ENCODE measurements at regions not wholly inside any gene's neighbourhood (a gene's known extent, or its start where the extent isn't known, plus 50 kb on each side); places are given as distances from the start of the nearest gene placed in this dataset.

- Histone ChIP-seq H4K8ac (ENCODE audit: low read depth in 2 of 2, low read length in 2 of 2) (no peak overlapping the region), H2AK9ac (replicated peaks; ENCODE audit: low read depth, low read length, poor library complexity) (no peak overlapping the region), H3K27me3 (ENCODE audit: control insufficient read depth, insufficient read depth, low read length) (peaks cover 2% of the 10 kb centered on the region; the same call in 1 of the 2 replicates), H3K9me3 (ENCODE audit: control insufficient read depth, insufficient read depth, low read length) (no peaks in the 10 kb centered on the region), H2BK120ac (ENCODE audit: low read depth, low read length) (no peak overlapping the region), H4K5ac (ENCODE audit: low read depth, low read length) (no peak overlapping the region), H3K23ac (ENCODE audit: low read depth, low read length) (no peak overlapping the region), H3K27ac (ENCODE audit: insufficient read depth, low read length) (no peak overlapping the region), H3K9me1 (ENCODE audit: insufficient read depth, low read length) (no peaks in the 10 kb centered on the region), H3K36me3 (ENCODE audit: control insufficient read depth, insufficient read depth, low read length) (no peaks in the 10 kb centered on the region), H3K4ac (ENCODE audit: low read depth, low read length) (no peak overlapping the region), H4K20me1 (ENCODE audit: insufficient read depth, low read length) (no peaks in the 10 kb centered on the region), H3K9ac (ENCODE audit: low read depth, low read length) (no peak overlapping the region), H2AFZ (replicated peaks; ENCODE audit: low read length, poor library complexity) (no peak overlapping the region), H2BK15ac (ENCODE audit: low read depth, low read length) (no peak overlapping the region), H4K91ac (ENCODE audit: insufficient read depth, low read depth, low read length) (no peak overlapping the region), H2BK5ac (ENCODE audit: low read depth, low read length, poor library complexity, severe bottlenecking) (no peak overlapping the region), H3K56ac (ENCODE audit: extremely low read depth, insufficient read depth, low read length) (no peak overlapping the region), H3K18ac (ENCODE audit: low read depth, low read length) (no peak overlapping the region), H3K4me2 (ENCODE audit: low read depth, low read length) (peak overlapping the region; percentile 35; the same call in 1 of the 2 replicates), H2AK5ac (ENCODE audit: low read depth, low read length) (no peak overlapping the region), H3K14ac (replicated peaks; ENCODE audit: low read depth, low read length) (no peak overlapping the region), H3K4me3 (ENCODE audit: insufficient read depth, low read depth, low read length) (no peak overlapping the region), H3K4me1 (ENCODE audit: control insufficient read depth, insufficient read depth, low read length) (peaks cover 2% of the 10 kb centered on the region; the same call in 1 of the 2 replicates), H3K79me1 (ENCODE audit: low read depth in 1 of 2, low read length in 2 of 2) (no peaks in the 10 kb centered on the region; a peak in 1 of 4 replicates), H2BK20ac (ENCODE audit: low read depth, low read length) (no peak overlapping the region)
- dilution Hi-C loops (cut with HindIII; ENCODE audit: low sequenced_read_pairs, unreplicated experiment), result no loop called here
- in situ Hi-C loops (cut with MboI; ENCODE audit: low sequenced_read_pairs), result no loop called here
- DNase-seq (no peak), ATAC-seq (ENCODE audit: low read depth) (no peak)
- CTCF ChIA-PET, result no interaction called here
- BruUV-seq (replicated peaks), result no TSS peak
- POLR2A ChIA-PET (ENCODE audit: unreplicated experiment), result no interaction called here
- intact Hi-C loops (cut with micrococcal nuclease), result no loop called here
- WGBS, 2 experiments (ENCODE audit: extremely low coverage in 2 of 2, insufficient read length in 1 of 2), result no CpG with 5 or more reads among the region's 3 CpGs
- TF ChIP-seq NFE2L2 (IDR thresholded peaks at IDR 0.05; ENCODE audit: low read depth, low read length), result no peak
- no peak for TF ChIP-seq CEBPB (IDR thresholded peaks at IDR 0.05; ENCODE audit: low read depth, low read length)
- no peak for TF ChIP-seq MAFK (IDR thresholded peaks at IDR 0.05; ENCODE audit: low read depth, low read length)
- no peak for TF ChIP-seq MXI1 (IDR thresholded peaks at IDR 0.05; ENCODE audit: borderline replicate concordance, low read depth, low read length)
- no peak for TF ChIP-seq USF2 (IDR thresholded peaks at IDR 0.05; ENCODE audit: low read depth, low read length)
- TF ChIP-seq POLR2A (IDR thresholded peaks at IDR 0.05; ENCODE audit: low read depth, low read length), result no peak
- TF ChIP-seq RAD21 (IDR thresholded peaks at IDR 0.05; ENCODE audit: low read length), result no peak
- no peak for TF ChIP-seq BHLHE40 (IDR thresholded peaks at IDR 0.05; ENCODE audit: low read depth, low read length)
- no peak for TF ChIP-seq RCOR1 (IDR thresholded peaks at IDR 0.05; ENCODE audit: insufficient replicate concordance, low read length)
- no peak for TF ChIP-seq FOS (IDR thresholded peaks at IDR 0.05; ENCODE audit: low read depth, low read length)
- no peak for TF ChIP-seq ELK1 (IDR thresholded peaks at IDR 0.05; ENCODE audit: borderline replicate concordance, low read depth, low read length)
Observed at GRCh38 chr11:122421702-122422101, 233.8 kb upstream of the UBASH3B start.
